ENCODE measurements at regions not wholly inside any gene's neighbourhood (a gene's known extent, or its start where the extent isn't known, plus 50 kb on each side); places are given as distances from the start of the nearest gene placed in this dataset.

GRCh38 chr4:163582703-163583102, 88.2 kb downstream of the TMA16 start:
- DNase-seq (ENCODE audit: low read depth in 2 of 2): no peak

- no peak for DNase-seq (ENCODE audit: low read depth in 2 of 2)
Observed at GRCh38 chr4:163587867-163588266, 93.4 kb downstream of the TMA16 start.

- DNase-seq (ENCODE audit: low read depth in 2 of 2): no peak
Observed at GRCh38 chr4:163588532-163588931, 94.0 kb downstream of the TMA16 start.

GRCh38 chr4:163590103-163590502, 95.6 kb downstream of the TMA16 start:
- no peak for DNase-seq (ENCODE audit: low read depth in 2 of 2)

- DNase-seq (ENCODE audit: low read depth in 2 of 2): no peak
Observed at GRCh38 chr4:163590619-163591264, 96.3 kb downstream of the TMA16 start.

GRCh38 chr4:163591614-163592020, 97.1 kb downstream of the TMA16 start:
- no peak for DNase-seq (ENCODE audit: low read depth in 2 of 2)

GRCh38 chr4:163592212-163592611, 97.7 kb downstream of the TMA16 start:
- DNase-seq (ENCODE audit: low read depth in 2 of 2): no peak

GRCh38 chr4:163595580-163595979, 101.1 kb downstream of the TMA16 start:
- no peak for DNase-seq (ENCODE audit: low read depth in 2 of 2)

GRCh38 chr4:163598028-163598427, 103.5 kb downstream of the TMA16 start:
- no peak for DNase-seq (ENCODE audit: low read depth in 2 of 2)

- no peak for DNase-seq (ENCODE audit: low read depth in 2 of 2)
Observed at GRCh38 chr4:163598489-163598888, 104.0 kb downstream of the TMA16 start.

- DNase-seq (ENCODE audit: low read depth in 2 of 2): no peak
Observed at GRCh38 chr4:163600727-163601126, 106.2 kb downstream of the TMA16 start.

GRCh38 chr4:163603257-163603656, 108.8 kb downstream of the TMA16 start:
- no peak for DNase-seq (ENCODE audit: low read depth in 2 of 2)

- no peak for DNase-seq (ENCODE audit: low read depth in 2 of 2)
Observed at GRCh38 chr4:163606896-163607691, 112.6 kb downstream of the TMA16 start.

GRCh38 chr4:163609019-163609418, 114.5 kb downstream of the TMA16 start:
- DNase-seq (ENCODE audit: low read depth in 2 of 2): no peak

GRCh38 chr4:163610648-163611047, 116.2 kb downstream of the TMA16 start:
- DNase-seq (ENCODE audit: low read depth in 2 of 2): no peak

GRCh38 chr4:163611182-163611581, 116.7 kb downstream of the TMA16 start:
- DNase-seq (ENCODE audit: low read depth in 2 of 2): no peak

- no peak for DNase-seq (ENCODE audit: low read depth in 2 of 2)
Observed at GRCh38 chr4:163611784-163612445, 117.4 kb downstream of the TMA16 start.

GRCh38 chr4:163612762-163613161, 118.3 kb downstream of the TMA16 start:
- no peak for DNase-seq (ENCODE audit: low read depth in 2 of 2)

- DNase-seq (ENCODE audit: low read depth in 2 of 2): no peak
Observed at GRCh38 chr4:163613383-163613782, 118.9 kb downstream of the TMA16 start.

- no peak for DNase-seq (ENCODE audit: low read depth in 2 of 2)
Observed at GRCh38 chr4:163614866-163615265, 120.4 kb downstream of the TMA16 start.

- DNase-seq (ENCODE audit: low read depth in 2 of 2): no peak
Observed at GRCh38 chr4:163618845-163619244, 124.4 kb downstream of the TMA16 start.

GRCh38 chr4:163620738-163621137, 126.2 kb downstream of the TMA16 start:
- DNase-seq (ENCODE audit: low read depth in 2 of 2): no peak

GRCh38 chr4:163621821-163622220, 127.3 kb downstream of the TMA16 start:
- DNase-seq (ENCODE audit: low read depth in 2 of 2): no peak
